Muscle of arm (tissue), 1 donor: ENCODE measurements at regions not wholly inside any gene's neighbourhood (a gene's known extent, or its start where the extent isn't known, plus 50 kb on each side); places are given as distances from the start of the nearest gene placed in this dataset.
"Not testable (repeated sequence)": the region's sequence is repeated elsewhere in the genome, so short reads cannot be mapped to it uniquely, and the experiment has no call there.

Source experiments
- DNase-seq: peaks from one replicate; pipeline ENCODE4 v3.0.0-alpha.2; 2013

DNA sequence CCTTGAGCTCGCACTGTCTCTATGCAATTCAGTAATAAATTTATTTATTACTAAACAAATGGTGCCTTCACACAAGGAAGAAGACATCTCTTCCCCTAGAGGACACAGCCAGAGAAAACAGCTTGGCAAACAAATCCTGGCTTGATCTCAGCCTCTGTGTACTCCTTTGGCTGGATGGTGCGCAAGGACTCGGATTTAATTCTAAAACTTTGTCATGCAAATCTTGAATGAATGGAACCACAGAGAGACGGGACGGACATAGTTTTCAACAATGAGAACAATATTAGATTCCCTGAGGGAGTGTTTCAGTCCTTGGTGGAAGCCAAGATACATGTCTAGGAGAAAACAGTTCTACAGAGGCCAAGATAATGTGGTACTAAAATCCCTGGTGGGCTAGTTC, 349.5 kb downstream of the NPIPA8 start:
- DNase-seq, result no peak

- no peak for DNase-seq
Measured at GRCh38 chr16:17984810-17985209, 351.7 kb downstream of the NPIPA8 start.

DNA sequence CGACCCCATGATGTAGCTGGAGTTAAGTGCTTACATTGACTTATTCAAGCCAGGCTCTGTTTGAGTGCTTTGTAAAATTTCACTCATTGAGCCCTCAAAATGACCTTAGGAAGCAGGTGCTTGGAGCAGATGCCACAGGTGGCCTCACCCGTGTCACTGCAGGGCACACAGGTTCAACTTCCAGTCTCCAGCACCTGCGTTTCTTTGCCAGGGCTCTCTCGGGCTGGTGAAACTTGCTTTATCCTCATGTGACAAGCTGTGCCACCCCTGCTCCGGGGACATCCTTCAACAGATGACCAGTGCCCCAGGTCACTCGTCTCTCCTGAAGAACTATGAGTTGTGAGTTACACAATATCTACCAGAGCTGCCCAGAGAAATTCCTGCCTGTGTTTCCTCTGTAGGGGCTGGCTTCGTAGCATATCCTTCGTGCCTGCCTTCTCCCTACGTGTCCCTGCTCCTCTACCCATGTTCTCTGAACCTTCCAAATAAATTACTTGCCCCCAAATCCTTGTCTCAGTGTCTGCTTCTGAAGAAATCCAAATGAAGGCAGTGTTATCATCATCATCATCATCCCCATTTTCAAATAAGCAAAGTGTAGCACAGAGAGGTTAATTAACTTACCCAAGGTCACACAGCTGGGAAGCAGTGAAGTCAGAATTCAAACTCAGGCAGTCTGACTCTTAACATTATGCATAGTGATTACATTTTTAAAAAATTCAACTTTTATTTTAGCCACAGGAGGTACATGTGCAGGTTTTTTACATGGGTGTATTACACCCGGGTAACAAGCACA, 352.5 kb downstream of the NPIPA8 start:
- no peak for DNase-seq

- DNase-seq, result no peak
Measured at GRCh38 chr16:17983114-17983513, 353.4 kb downstream of the NPIPA8 start.

DNA sequence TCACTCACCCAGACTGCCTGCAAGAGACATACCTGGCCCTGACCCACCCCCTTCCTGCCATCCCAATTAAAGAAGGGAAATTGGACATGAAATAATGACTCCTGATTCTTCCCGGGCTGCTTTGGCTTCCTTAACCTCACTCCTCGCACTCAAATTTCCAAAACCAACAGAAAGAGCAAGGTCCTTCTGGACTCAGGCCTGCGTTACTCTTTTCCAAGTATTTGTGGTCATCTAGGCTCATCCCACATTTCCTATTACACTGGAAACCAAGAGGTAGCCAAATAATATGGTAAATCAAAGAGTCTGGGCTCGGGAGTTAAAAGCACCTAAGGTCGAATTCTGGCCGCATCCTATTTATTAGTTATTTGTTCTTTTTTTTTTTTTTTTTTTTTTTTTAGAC, 359.3 kb downstream of the NPIPA8 start:
- no peak for DNase-seq

- no peak for DNase-seq
Measured at GRCh38 chr16:17972460-17972943, 364.0 kb downstream of the NPIPA8 start.

DNA sequence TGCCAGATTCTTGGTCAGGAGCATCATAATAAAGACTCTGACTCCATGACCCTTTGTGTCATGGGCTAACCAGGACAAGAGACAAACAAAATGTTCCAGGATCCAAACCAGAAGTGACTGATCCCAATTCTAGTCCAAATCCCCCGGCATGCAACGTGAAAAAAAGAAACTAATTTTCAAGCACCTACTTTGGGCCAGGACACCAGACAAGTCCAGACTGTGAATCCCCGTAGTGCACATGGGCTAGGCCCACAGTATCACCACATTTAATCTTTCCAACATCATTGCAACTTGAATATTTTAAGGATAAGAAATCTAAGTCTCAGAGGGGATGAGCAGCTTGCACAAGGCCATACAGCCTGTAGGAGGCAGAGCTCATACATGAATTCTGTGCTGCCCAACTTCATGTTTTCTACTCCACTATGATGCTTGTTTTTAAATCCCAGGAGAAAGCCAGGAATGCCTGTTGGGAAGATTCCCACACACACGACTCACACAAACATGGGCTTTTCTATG, 365.7 kb downstream of the NPIPA8 start:
- no peak for DNase-seq

DNA sequence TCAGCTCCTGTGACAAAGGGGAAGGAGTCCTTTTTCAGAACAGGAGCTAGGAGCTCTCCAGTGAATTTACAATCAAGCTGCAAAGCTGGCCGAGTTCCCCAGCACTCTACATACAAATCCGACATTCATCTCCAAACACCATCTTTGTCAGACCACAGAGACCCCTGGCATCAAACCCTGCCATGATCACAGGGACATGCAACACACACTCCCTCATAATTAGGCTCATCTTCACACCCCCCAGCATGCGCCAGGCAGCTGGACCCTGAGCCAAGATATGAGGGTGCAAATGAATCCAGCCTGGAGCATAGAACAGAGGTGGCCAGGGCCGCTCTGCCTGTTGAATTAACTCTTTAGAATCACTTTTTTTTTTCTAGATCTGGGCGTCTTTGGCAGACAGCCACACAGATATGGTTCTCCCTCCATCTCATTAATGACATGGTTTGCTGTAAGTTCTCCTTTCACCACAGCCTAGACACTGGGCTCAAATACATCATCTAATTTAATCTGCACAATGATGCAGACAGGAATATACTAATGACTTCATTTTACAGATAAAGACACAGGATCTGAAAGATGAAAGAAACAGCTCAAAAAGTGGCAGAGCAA, 366.3 kb downstream of the NPIPA8 start:
- no peak for DNase-seq

DNA sequence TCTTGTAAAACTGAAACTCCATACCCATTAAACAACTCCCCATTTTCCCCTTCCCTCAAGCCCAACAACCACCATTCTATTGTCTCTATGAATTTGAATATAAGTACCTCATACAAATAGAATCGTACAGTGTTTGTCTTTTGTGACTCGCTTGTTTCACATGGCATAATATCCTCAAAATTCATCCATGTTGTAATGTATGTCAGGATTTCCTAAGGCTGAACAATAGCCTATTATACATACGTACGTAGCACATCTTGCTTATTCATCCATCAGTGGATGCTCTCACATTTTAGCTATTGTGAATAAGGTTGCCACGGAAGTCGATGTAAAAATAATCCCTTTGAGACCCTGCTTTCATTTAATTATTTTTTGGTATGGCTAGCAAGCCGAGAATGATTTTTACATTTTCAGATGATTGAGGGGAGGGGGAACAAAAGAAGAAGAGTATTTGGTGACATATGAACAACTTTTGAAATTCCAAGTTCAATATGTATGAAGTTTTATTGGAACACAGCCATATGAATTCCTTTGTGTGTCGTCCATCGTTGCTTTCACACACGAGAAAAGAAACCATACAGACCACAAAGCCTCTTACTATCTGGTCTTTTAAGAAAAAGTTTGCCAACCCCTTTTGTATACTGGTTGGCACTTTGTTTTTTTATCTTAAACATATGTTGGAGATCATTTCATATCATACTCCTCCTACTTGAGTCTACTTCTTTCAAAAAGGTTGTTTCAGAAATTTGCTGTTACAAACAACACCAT, 371.2 kb downstream of the NPIPA8 start:
- DNase-seq, result no peak

- DNase-seq, result no peak
Measured at GRCh38 chr16:17964196-17964595, 372.3 kb downstream of the NPIPA8 start.

- DNase-seq, result no peak
Measured at GRCh38 chr16:17963185-17963836, 373.2 kb downstream of the NPIPA8 start.

DNA sequence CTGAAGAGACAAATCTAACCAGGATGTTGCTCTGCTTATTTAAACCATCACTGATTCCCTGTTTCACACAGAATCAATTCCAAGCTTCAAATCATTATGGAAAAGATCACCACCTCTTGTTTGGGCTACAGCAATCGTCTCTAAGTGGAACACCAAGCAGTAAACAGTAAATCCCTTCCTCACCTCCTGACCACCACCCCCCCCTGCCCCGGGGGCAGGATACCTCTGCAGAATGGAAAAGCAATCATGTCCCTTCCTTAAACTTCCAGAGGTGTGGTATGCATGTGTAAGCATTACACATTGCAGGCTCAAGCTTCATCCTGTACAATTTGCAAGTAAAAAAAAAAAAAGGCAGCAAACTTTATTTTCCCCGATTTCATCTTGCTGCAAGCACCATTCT, 373.8 kb downstream of the NPIPA8 start:
- no peak for DNase-seq

DNA sequence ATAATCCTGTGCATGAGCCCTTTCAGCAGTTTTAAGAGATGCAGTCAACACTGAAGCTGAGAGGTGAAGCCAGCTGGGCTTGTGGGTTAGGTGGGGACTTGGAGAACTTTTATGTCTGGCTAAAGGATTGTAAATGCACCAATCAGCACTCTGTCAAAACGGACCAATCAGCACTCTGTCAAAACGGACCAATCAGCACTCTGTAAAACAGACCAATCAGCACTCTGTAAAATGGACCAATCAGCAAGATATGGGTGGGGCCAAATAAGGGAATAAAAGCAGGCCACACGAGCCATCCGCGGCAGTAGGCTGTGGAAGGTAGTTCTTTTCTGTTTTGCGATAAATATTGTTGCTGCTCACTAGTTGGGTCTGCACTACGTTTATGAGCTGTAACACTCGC, 374.7 kb downstream of the NPIPA8 start:
- not testable (repeated sequence) for DNase-seq

GRCh38 chr16:17951378-17951777, 385.2 kb downstream of the NPIPA8 start:
- DNase-seq, result no peak

DNA sequence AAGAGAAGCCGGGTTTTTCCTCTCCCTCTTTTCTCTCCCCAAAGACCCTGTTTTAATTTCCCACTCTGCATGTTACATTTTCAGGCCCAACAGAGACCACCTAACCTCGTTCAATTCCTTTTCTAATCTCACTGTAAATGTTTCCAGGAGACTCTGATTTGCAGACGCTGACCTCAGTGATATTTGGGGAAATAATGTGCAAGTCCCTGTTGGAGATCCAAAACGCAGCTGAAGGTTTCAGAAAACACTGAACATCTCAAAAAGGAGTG, 386.6 kb downstream of the NPIPA8 start:
- no peak for DNase-seq

GRCh38 chr16:17949141-17949981, 387.2 kb downstream of the NPIPA8 start:
- DNase-seq, result no peak

GRCh38 chr16:17947637-17948036, 388.9 kb downstream of the NPIPA8 start:
- DNase-seq, result no peak

DNA sequence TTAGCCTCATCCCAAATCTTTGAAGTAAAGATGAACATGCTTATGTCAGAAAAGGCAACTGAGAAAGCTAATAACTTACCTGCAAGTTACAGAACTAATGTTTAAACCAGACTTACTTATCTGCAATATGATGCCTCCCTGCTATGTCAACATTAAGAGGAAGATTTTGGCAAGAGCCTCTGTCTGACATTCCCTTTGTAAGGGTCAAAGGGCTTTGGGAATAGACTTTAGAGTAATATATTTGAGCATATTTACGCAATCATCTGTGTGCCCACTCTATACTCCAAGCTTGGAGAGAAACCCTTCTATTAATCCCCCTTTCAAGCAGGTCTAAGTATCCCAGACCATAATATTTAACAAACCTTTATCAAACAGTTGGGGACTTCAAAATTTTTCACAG, 389.4 kb downstream of the NPIPA8 start:
- no peak for DNase-seq

DNA sequence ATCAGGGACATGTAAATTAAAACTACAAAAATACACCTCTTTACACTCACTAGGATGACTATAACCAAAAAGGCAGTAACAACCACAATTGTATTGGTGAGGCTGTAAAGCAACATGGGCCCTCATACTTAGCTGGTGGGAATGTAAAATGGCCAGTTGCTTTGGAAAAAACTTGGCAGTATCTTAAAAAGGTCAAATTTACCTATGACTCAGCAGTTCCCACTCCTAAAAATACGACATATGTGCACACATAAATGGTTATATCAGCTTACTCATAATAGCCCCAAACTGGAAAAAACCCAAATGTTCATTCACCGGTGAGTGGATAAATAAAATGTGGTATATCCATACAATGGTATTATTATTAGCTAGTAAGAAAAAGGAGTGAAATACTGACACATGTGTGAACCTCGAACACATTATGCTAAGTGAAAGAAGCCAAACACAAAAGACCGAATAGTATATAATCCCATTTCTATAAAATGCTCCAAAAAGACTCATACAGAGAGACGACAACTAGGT, 391.4 kb downstream of the NPIPA8 start:
- DNase-seq, result no peak

DNA sequence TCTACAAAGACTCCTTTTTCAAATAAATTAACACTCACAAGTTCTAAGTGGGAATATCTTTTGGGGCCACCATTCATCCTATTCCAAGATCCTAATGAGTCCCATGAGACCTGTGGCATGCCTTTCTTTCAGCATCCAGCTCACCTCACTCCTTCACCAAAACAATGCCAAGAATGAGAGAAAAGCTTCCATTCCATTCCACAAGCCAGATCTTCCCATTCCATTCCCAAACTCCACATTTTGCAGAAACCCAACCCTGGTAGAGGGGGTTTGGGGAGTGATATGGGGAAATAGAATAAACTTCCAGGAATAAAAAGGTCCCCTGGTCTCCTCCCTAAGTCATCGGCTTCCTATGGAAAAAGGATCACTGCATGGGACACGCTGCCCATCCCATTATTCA, 392.2 kb downstream of the NPIPA8 start:
- DNase-seq, result no peak

GRCh38 chr16:17942067-17942466, 394.5 kb downstream of the NPIPA8 start:
- DNase-seq, result no peak
